GM18505 (cell line): ENCODE measurements at regions not wholly inside any gene's neighbourhood (a gene's known extent, or its start where the extent isn't known, plus 50 kb on each side); places are given as distances from the start of the nearest gene placed in this dataset.

Experiments
- ATAC-seq: cut with Tn5 transposase; IDR thresholded peaks from one replicate; pipeline ENCODE4 v1.9.1; 2021; ENCODE audit not compliant: unreplicated experiment
- POLR2A ChIP-seq: IDR thresholded peaks from 4 replicates; pipeline ENCODE4 v1.6.1; 2011; ENCODE audit warnings: borderline replicate concordance; ENCODE audit not compliant: insufficient read depth, insufficient read length; ENCODE audit errors: extremely low read depth

DNA sequence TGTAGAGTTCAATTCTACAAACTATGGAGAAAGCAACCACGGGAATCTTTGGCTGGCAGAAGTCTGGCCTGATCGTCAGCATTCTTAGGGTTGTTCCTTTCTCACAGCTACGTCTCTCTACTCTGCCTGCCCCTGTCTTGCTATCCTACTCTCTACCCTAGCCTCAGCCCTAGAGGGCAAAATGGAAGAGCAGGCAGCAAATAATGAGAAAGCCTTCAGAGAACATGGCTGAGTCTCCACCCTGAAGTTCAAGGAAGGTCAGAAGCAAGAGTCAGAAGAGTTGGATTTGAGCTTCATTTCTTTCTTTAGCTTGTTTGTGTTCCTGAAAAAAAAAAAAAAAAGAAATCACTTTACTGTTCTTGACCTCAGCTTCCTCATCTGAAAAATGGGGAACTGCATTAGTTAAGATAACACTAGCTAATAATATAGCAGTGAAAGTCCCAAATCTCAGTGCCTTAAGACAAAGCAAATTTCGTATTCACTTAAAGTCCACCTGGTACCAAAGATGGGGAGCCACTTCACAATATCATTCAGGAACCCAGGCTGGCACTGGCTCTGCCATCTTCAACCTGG is 50.2 kb upstream of the CCND2 start:
- no peak for TF ChIP-seq POLR2A
- no peak for ATAC-seq

DNA sequence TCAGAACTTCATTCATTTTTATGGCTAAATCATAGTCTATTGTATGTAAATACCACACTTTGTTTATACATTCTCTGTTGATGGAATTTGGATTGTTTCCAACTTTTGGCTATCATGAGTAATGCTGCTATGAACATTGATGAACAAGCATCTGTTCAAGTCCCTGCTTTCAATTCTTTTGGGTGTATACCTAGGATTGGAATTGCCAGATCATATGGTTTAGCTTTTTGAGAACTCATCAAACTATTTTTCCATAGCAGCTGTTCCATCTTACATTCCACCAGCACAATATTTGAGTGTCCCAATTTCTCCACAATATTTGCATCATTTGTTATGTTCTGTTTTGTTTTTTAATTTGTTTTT is 52.3 kb upstream of the CCND2 start:
- TF ChIP-seq POLR2A: no peak
- no peak for ATAC-seq

DNA sequence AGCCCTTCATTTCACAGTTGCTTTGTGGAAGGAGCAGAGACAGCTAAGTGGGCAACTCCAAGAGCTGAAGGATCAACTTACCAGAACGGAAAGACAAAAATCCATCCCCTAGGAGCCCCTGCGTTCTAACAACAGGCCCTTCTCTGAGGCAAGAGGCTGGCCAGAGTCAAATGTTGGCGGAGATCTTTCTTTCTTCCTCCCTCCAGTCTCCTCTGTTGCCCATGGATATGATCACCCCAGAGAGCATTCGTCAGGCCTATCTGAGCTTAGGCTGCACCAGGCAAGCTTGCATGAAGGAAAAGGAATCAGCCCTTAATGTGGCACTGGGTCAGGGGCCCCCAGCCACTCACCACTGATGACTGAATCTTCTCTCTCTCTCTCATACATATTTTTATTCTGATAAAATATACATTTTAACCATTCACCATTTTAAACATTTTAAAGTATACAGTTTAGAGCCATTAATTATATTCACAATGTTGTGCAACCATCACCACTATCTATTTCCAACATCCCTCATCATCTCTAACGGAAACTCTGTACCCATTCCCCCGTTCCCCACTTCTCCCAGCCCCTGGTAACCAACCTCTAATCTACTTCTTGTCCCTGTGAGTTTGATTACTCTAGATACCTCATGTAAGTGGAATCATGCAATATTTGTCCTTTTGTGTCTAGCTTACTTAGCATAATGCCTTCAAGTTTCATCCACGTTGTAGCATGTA is 52.9 kb upstream of the CCND2 start:
- TF ChIP-seq POLR2A: no peak
- ATAC-seq: no peak

DNA sequence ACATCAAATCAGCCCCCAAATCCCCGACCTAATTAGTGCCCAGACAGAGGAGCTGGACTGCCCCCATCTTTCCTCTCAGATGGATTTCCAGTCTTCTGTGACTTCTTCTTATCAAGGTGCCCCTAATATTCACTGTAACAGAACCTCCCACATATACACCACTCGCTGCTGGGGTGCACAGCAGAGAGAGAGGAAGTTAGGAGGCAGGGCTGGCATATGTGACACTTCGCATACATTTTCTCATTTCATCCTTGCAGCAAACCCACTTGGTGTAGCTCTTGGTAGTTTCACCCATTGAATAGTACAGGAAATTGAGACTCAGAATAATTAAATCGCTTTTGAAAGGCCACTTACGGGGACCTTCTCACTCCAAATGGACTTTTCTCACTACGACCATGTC is 56.5 kb upstream of the CCND2 start:
- no peak for ATAC-seq
- TF ChIP-seq POLR2A: no peak

DNA sequence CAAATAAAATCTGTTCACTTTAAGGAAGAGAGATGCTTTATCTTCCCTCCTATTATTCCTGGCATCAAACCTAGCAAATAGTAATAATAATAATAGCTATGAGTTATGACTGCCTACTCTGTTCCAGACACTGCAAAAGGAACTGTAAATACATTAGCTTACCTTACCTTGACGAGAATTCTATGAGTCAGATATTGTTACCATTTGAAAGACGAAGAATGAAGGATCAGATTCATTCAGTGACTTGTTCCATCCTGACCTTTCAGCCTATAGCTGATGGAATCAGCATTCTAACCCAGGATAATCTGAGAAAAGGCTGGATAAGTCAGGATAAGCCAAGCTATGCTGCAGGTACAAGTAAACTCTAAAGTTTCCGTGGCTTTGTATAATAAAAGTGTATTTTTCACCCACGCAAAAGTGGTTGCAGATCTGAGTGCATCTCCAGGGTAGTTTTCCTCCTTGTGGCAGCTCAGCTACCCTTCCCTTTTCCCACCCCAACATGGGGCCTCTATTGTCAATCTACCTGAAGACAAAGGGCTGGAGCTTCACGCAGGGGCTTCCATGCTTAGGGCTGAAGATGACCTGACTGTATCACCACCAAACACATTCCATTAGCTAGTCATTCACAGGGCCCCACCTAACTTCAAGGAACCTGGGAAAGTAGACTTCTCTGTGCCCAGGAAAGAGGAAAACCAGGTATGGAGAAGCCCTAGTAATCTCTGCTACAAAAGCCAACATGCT is 57.2 kb upstream of the CCND2 start:
- ATAC-seq: no peak
- TF ChIP-seq POLR2A: no peak

DNA sequence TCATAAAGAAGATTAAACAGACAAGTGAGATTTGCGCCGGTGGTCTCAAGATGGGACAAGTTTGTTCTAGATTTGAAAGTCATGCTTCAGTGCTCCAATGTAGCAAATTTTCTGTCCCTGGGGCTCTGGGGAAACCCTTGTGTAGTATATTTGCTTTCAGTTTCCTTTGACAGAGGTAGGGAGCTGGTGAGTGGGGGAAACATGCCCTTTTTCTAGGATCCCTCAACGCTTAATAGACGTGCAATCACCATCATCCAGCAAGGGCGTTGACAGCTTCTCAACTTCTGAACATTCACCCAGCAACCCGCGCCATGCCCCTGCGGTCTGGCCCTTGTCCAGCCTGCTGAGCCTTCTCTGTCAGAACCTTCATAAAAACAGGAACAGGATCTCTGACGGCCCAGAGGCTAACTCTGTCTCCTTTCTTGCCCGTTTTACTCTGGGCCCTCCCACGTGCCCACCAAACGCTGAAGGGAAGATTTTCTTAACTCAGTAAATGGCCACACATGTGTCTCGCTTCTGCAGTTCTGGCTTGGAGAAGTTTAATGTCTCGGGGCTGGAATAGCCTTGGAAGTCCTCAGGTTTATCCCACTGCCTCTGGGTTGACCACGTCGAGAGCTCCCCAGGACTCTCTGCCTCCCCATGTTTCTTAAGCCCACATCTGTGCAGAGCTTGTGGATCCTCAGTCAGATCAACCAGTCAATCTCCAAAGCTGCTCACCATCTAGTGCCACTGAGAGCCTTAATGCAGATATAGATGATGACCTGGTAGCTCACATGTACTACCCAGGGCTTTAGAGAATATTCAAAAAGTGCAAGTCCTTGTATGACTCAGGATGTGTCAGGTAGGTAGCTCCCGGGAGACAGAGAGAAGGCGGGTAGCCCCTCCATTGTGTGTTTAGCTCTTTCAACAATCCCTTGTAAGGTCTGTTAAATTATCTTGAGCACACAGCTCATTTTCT is 58.1 kb upstream of the CCND2 start:
- peak; percentile 63 for ATAC-seq
- peak; percentile 49 for TF ChIP-seq POLR2A

DNA sequence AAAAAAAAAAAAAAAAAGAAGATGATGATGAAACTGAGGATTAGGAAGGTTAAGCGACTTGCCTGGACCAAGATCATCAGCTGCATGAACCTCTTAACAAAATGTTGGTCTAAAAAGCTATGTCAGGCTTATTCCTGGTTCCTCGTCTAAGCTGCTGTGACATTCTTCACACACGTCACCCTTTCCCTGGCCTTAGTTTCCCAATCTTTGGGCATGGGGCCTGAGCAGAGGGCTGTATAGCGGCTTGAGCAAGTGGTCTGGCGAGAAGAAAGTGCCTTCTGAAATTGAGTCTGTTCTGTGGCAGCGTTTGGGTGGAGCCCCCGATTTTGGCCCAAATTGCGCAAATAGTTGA is 58.7 kb upstream of the CCND2 start:
- no peak for ATAC-seq
- no peak for TF ChIP-seq POLR2A

DNA sequence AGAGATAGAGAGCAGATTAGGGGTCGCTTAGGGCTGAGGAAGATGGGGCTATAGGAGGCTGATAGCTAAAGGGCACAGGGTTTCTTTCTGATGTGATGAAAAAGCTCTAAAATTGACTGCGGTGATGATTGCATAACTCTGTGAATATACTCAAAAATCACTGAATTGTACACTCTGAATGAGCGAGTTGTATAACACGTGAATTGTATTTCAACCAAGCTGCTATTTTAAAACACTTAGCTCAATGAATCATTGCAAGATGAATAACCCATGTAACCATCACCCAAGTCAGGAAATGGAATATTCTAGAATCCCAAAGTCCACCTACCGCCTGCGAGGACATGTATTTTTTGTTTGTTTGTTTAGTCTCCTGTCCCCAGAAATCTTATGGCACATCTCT is 60.1 kb upstream of the CCND2 start:
- no peak for ATAC-seq
- no peak for TF ChIP-seq POLR2A

DNA sequence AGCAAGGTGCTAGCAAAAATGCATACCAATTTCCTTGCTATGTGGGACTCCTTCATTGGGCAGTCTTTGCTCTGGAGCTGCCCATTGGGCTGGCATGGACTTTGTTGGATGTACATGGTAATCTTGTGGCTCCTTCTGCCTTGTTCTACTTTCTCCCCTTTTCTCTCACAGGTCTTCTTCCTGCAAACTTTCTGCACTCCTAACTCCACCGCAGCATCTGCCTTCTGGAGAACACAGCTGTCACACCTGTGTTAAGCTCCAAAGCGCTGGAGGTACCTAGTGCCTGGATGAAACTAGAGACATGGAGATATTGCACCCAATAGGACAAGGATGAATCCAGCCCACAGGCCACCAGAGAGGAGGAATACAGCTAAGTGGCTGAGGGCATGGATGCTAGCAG is 60.7 kb upstream of the CCND2 start:
- TF ChIP-seq POLR2A: no peak
- ATAC-seq: no peak

DNA sequence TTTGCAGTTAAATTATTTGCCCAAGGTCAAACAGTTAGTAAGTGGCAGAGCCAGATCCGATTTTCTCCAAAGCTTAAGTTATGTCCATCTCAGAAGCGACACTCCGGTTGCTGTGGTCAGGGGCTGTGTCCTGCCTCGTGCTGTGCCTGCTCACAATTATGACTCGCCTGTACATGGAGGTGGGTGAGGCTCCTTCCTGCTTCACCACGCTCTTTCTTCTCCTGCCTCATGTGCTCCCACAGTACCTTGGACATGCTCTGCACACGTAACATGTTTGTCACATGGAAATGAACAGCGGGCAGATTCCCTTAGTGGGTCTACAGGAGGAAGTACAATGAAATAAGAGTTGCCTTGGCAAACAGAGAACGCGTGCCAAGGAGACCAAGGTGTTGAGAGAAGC is 62.2 kb upstream of the CCND2 start:
- no peak for TF ChIP-seq POLR2A
- no peak for ATAC-seq

DNA sequence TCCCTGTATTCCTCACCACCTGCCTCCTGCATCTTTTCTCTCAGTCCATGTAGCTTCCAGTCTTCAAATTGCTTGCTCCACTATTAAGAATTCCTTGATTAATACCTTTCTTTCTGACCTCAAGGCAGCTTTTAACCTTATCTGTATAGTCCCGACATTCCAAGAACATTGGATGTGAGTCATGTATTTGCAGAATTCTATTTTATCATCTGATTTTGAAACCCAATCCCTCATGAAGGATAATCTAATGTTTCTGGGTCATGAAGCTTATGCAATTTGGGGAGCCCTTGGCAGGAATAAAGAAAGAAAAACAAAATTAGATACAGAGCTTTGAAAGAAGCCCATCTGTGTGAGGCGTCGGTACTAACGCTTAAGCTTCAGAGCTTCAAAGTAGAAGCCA is 63.4 kb upstream of the CCND2 start:
- ATAC-seq: no peak
- TF ChIP-seq POLR2A: no peak

DNA sequence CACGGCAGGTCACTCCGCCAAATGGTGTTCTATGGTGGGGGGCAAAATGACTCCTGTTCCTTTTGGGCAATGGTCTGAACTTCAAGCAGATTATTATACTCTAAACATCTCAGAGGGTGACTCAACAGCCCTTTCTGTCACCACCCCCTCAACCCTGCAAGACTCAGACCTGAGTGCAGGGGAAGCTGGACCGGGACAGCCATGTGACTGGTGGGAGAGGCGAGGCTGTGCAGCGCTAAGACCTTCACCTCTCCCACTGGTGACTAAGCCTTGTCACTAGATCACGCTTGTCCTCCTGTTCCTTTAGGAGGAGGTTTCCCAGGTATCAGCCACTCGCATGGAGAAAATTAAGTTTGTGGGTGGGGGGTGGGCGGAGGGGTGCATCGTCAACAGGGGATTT is 67.1 kb upstream of the CCND2 start:
- TF ChIP-seq POLR2A: no peak
- no peak for ATAC-seq

DNA sequence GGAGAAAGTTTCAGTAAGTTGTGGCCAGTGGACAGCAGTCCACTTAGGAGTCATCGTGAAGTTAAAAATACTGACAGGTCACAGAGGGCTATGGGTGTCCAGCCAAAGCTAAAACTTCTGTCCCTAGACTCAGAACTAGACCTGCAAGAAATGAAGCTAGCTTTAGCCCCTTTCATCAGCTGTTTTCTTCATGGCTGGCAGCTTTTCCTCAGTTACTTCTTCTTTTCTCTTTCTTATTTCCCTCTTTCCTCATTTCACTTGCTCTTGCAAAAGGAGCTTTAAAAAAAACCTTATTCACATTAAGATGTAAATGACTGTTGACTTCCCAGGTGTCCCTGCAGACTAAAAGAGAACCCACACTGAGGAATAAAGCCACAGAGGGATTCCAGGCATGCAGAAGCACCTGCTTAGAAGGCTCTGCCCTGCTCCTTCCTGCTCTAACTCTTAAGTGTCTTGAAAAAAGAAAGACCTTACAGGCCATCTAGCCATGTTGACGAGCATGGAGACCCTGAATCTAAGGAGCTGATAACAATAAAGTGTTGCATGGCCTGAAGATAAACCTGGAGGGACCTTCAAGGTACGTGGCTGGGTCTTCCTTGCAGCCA is 69.7 kb upstream of the CCND2 start:
- TF ChIP-seq POLR2A: no peak
- no peak for ATAC-seq

DNA sequence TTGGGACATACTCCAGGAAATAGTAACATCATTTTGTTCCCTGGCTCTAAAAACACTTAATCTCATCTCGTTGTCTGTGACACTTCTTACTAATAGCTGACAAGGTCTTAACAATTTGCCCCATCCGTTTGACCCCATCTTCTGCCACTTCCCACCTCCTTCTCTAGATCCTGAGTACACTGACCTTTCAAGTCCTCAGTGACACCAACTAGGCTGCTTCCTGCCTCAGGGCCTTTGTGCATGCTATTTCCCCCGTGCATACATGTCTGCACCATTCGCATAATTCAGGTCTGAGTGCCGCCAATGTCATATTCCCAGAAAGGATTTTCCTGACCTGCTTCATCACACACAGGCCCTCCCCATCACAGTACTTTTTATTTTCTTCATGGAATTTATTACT is 70.6 kb upstream of the CCND2 start:
- ATAC-seq: no peak
- TF ChIP-seq POLR2A: no peak

DNA sequence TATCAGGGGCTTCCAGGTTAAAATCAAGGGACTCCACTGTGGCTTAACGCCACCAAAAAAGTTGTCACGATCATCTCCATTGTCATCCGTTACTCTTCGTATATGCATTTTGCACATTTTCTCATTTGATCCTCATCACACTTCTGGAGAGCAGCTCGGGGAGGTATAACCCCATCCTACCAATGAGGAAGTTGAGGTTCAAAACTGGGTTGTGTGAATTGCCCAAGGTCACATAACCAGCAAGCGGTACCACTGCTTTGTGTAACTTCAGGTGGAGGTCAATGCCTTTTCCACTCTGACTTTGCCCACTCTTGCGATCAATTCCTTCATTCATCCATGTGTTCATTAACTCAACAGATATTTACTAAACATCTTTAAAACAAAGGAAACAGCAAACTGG is 71.1 kb upstream of the CCND2 start:
- TF ChIP-seq POLR2A: no peak
- ATAC-seq: no peak
